HG02678 (cell line): ENCODE measurements at regions not wholly inside any gene's neighbourhood (a gene's known extent, or its start where the extent isn't known, plus 50 kb on each side); places are given as distances from the start of the nearest gene placed in this dataset.

Source experiments
- ATAC-seq: cut with Tn5 transposase; IDR thresholded peaks from one replicate; pipeline ENCODE4 v1.9.1; 2021; ENCODE audit warnings: mild to moderate bottlenecking, moderate library complexity; ENCODE audit not compliant: unreplicated experiment

- ATAC-seq, result no peak
Measured at GRCh38 chrX:11949291-11949690, 189.0 kb upstream of the FRMPD4 start.

GRCh38 chrX:11952176-11952720 is 186.0 kb upstream of the FRMPD4 start:
- no peak for ATAC-seq

GRCh38 chrX:11953615-11954014 is 184.7 kb upstream of the FRMPD4 start:
- no peak for ATAC-seq

GRCh38 chrX:11954176-11954575 is 184.1 kb upstream of the FRMPD4 start:
- no peak for ATAC-seq

- no peak for ATAC-seq
Measured at GRCh38 chrX:11960031-11960430, 178.2 kb upstream of the FRMPD4 start.

- no peak for ATAC-seq
Measured at GRCh38 chrX:11965436-11965835, 172.8 kb upstream of the FRMPD4 start.

GRCh38 chrX:11967986-11968869 is 170.0 kb upstream of the FRMPD4 start:
- no peak for ATAC-seq

- ATAC-seq, result no peak
Measured at GRCh38 chrX:11968991-11969390, 169.3 kb upstream of the FRMPD4 start.

GRCh38 chrX:11970578-11971359 is 167.5 kb upstream of the FRMPD4 start:
- no peak for ATAC-seq

- no peak for ATAC-seq
Measured at GRCh38 chrX:11976663-11977062, 161.6 kb upstream of the FRMPD4 start.

GRCh38 chrX:11992271-11992670 is 146.0 kb upstream of the FRMPD4 start:
- no peak for ATAC-seq

GRCh38 chrX:11995146-11995545 is 143.1 kb upstream of the FRMPD4 start:
- no peak for ATAC-seq

GRCh38 chrX:11996810-11997209 is 141.5 kb upstream of the FRMPD4 start:
- ATAC-seq, result no peak

GRCh38 chrX:11998944-11999343 is 139.3 kb upstream of the FRMPD4 start:
- ATAC-seq, result no peak

GRCh38 chrX:12002876-12003275 is 135.4 kb upstream of the FRMPD4 start:
- no peak for ATAC-seq

GRCh38 chrX:12007881-12008280 is 130.4 kb upstream of the FRMPD4 start:
- ATAC-seq, result no peak

- no peak for ATAC-seq
Measured at GRCh38 chrX:12010436-12010835, 127.8 kb upstream of the FRMPD4 start.

- no peak for ATAC-seq
Measured at GRCh38 chrX:12011075-12011474, 127.2 kb upstream of the FRMPD4 start.

- no peak for ATAC-seq
Measured at GRCh38 chrX:12013211-12013618, 125.1 kb upstream of the FRMPD4 start.

GRCh38 chrX:12021698-12022097 is 116.6 kb upstream of the FRMPD4 start:
- ATAC-seq, result no peak

GRCh38 chrX:12026481-12026880 is 111.8 kb upstream of the FRMPD4 start:
- ATAC-seq, result no peak

- no peak for ATAC-seq
Measured at GRCh38 chrX:12032082-12032481, 106.2 kb upstream of the FRMPD4 start.
